CD4-positive, alpha-beta T cell (primary cell): ENCODE measurements at regions not wholly inside any gene's neighbourhood (a gene's known extent, or its start where the extent isn't known, plus 50 kb on each side); places are given as distances from the start of the nearest gene placed in this dataset.

Experiments used
- ATAC-seq: fragments of 200-7000 bp; cut with Tn5 transposase; one replicate; pipeline ENCODE4 v1.10.0; 2022; ENCODE audit warnings: mild to moderate bottlenecking; ENCODE audit not compliant: poor library complexity
- CTCF ChIA-PET: fragments of 350-600 bp; sonication (Branson Sonifier 250); formaldehyde crosslinking; loops from one replicate; lab custom pipeline; 2021; ENCODE audit warnings: antibody characterized with exemption, inconsistent platforms; lab: Charles Lee
- POLR2A ChIA-PET: fragments of 350-600 bp; sonication (Branson Sonifier 250); formaldehyde crosslinking; loops from one replicate; lab custom pipeline; 2021; ENCODE audit warnings: antibody characterized with exemption, inconsistent platforms; lab: Charles Lee
- DNase-seq, 14 experiments: peaks; one replicate each; pipeline ENCODE4 v3.0.0-alpha.2; 2013 to 2020; ENCODE audit warnings: mixed read lengths in 2 of 14
- H3K27ac ChIP-seq, 2 donors: one replicate each; pipeline versions ENCODE4 v1.5.1 to v1.7.0; 2013; ENCODE audit warnings: low read length in 2 of 2, low read depth in 1 of 2, mild to moderate bottlenecking in 1 of 2
- H3K27me3 ChIP-seq, 2 experiments: 1 replicate in 1 of 2; 2 replicates in 1 of 2; pipeline versions ENCODE4 v1.6.1 to v1.7.0; 2013; ENCODE audit warnings: low read length in 2 of 2, control low read depth in 1 of 2, mild to moderate bottlenecking in 1 of 2, moderate library complexity in 1 of 2; ENCODE audit not compliant: insufficient read depth in 2 of 2, control insufficient read depth in 1 of 2
- H3K36me3 ChIP-seq: one replicate; pipeline ENCODE4 v1.6.1; 2013; ENCODE audit warnings: low read length, control low read depth; ENCODE audit not compliant: insufficient read depth
- H3K4me1 ChIP-seq: one replicate; pipeline ENCODE4 v1.6.1; 2013; ENCODE audit warnings: low read length, control low read depth; ENCODE audit not compliant: insufficient read depth
- H3K4me3 ChIP-seq: one replicate; pipeline ENCODE4 v1.5.1; 2013; ENCODE audit warnings: mild to moderate bottlenecking, low read length, moderate library complexity
- H3K9me3 ChIP-seq, 2 experiments: 1 replicate in 1 of 2; 2 replicates in 1 of 2; pipeline versions ENCODE4 v1.6.1 to v1.7.0; 2013; ENCODE audit warnings: low read length in 2 of 2, mild to moderate bottlenecking in 2 of 2, control low read depth in 1 of 2, moderate library complexity in 1 of 2; ENCODE audit not compliant: control insufficient read depth in 1 of 2, insufficient read depth in 1 of 2
- H3K27ac Mint-ChIP-seq: one replicate; pipeline ENCODE4 v1.8.0; 2020; ENCODE audit warnings: mixed read lengths
- H3K27me3 Mint-ChIP-seq: one replicate; pipeline ENCODE4 v1.8.0; 2021; ENCODE audit warnings: mixed read lengths
- H3K36me3 Mint-ChIP-seq: one replicate; pipeline ENCODE4 v1.8.0; 2021; ENCODE audit warnings: low read depth, mixed read lengths
- H3K4me1 Mint-ChIP-seq: one replicate; pipeline ENCODE4 v1.8.0; 2021; ENCODE audit warnings: low read depth, mixed read lengths
- H3K4me3 Mint-ChIP-seq: one replicate; pipeline ENCODE4 v1.8.0; 2020; ENCODE audit warnings: mild to moderate bottlenecking, mixed read lengths
- H3K9me3 Mint-ChIP-seq: one replicate; pipeline ENCODE4 v1.8.0; 2020; ENCODE audit warnings: mixed read lengths
- intact Hi-C, 2 experiments: fragments of 100-400 bp; cut with DNase I in 1 of 2; cut with micrococcal nuclease in 1 of 2; formaldehyde crosslinking; loops; one replicate each; pipeline versions ENCODE4 v1.15.1 to v1.9.0; 2023 to 2025; cut with DNase I, micrococcal nuclease
- TF ChIP-seq, protein P1 (sequence below): fragments of 200-600 bp; IDR thresholded peaks from one replicate; pipeline ENCODE4 v1.8.0; 2022; ENCODE audit warnings: antibody characterized with exemption, mild to moderate bottlenecking

DNA sequence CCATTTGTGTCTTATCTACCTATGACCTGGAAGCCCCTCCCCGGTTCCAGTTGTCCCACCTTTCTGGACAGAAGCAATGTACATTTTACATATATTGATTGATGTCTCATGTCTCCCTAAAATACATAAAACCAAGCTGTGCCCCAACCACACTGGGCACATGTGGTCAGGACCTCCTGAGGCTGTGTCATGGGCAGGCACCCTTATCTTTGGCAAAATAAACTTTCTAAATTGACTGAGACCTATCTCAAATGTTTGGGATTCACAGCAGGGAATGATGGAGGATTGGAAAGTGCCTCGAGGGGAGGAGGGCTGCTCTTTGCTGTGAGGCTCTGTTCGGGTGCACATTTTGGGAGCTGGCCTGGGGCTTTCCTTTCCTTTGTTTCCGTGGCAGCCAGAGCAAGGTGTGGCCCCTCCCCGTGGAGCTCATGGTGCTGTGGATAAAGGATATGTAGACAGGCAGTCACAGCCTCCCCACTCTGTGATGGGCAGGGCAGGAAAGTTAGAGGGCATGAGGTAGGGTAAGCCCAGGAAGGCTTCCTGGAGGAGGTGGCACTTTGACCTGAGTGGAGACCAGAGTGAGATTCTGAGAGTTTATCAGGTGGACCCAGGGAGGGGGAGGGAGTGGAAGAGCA lies 615.6 kb downstream of the TBC1D22A start:
- no peak overlapping the region for H3K27ac Mint-ChIP-seq

DNA sequence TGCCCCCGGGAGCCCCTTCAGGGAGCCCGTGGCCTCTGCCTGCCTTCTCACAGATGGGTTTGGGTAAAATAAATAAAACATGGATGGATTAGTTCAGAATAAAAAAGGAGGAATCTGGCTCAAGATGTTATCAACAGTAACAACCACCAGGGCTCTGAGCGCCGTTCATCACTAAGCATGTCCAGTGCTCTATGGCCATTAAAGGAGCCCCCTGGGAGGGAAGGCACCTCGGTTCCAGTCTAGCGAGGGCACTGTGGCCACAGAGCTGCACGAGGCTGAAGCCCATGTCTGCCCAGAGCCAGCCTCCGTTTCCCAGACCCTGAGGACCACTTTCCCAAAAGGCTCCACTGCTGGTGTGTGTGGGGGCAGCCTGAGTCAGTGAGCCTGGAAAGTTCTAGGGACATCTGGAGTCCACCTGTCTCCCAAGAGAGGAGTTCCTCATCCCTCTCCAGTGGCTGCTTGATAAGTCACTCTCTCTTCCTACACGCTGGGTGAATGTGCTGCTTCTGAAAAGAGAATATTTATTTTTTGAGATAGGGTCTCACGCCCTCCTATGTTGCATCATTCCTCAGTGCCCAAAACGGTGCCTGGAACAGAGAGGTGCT lies 614.6 kb downstream of the TBC1D22A start:
- no peaks in the 10 kb centered on the region for H3K27me3 Mint-ChIP-seq
- peaks cover 3% of the 10 kb centered on the region for H3K9me3 Mint-ChIP-seq
- intact Hi-C loops, result no loop called here
- H3K27me3 ChIP-seq, result no peaks in the 10 kb centered on the region
- no peak overlapping the region for H3K4me3 ChIP-seq
- TF ChIP-seq, protein P1, sequence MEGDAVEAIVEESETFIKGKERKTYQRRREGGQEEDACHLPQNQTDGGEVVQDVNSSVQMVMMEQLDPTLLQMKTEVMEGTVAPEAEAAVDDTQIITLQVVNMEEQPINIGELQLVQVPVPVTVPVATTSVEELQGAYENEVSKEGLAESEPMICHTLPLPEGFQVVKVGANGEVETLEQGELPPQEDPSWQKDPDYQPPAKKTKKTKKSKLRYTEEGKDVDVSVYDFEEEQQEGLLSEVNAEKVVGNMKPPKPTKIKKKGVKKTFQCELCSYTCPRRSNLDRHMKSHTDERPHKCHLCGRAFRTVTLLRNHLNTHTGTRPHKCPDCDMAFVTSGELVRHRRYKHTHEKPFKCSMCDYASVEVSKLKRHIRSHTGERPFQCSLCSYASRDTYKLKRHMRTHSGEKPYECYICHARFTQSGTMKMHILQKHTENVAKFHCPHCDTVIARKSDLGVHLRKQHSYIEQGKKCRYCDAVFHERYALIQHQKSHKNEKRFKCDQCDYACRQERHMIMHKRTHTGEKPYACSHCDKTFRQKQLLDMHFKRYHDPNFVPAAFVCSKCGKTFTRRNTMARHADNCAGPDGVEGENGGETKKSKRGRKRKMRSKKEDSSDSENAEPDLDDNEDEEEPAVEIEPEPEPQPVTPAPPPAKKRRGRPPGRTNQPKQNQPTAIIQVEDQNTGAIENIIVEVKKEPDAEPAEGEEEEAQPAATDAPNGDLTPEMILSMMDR, result no peak
- no peaks in the 10 kb centered on the region for H3K36me3 ChIP-seq
- H3K9me3 ChIP-seq, result peaks cover 0 to 7% of the 10 kb centered on the region in 2 experiments
- no peak overlapping the region for H3K27ac Mint-ChIP-seq
- H3K4me1 ChIP-seq, result no peaks in the 10 kb centered on the region
- no peaks in the 10 kb centered on the region for H3K36me3 Mint-ChIP-seq
- ChIA-PET POLR2A (no interaction called here), CTCF (no interaction called here)
- no peak overlapping the region for H3K4me3 Mint-ChIP-seq
- no peak for DNase-seq
- H3K4me1 Mint-ChIP-seq, result no peaks in the 10 kb centered on the region
- ATAC-seq, result no peak
- H3K27ac ChIP-seq, result no peak overlapping the region

More for the DNA sequence above, 615.6 kb downstream of the TBC1D22A start:
- TF ChIP-seq, protein P1, result no peak
- H3K36me3 Mint-ChIP-seq, result no peaks in the 10 kb centered on the region
- ChIA-PET CTCF (no interaction called here), POLR2A (no interaction called here)
- H3K4me3 Mint-ChIP-seq, result no peak overlapping the region
- Histone ChIP-seq H3K4me1 (no peaks in the 10 kb centered on the region), H3K27me3 (no peaks in the 10 kb centered on the region), H3K36me3 (no peaks in the 10 kb centered on the region), H3K27ac (no peak overlapping the region), H3K4me3 (no peak overlapping the region), H3K9me3 (peaks cover 0 to 7% of the 10 kb centered on the region in 2 experiments)
- H3K9me3 Mint-ChIP-seq, result peaks cover 3% of the 10 kb centered on the region
- H3K4me1 Mint-ChIP-seq, result no peaks in the 10 kb centered on the region
- no peak for ATAC-seq
- DNase-seq, result no peak
- intact Hi-C loops, result no loop called here
- H3K27me3 Mint-ChIP-seq, result peaks cover 2% of the 10 kb centered on the region

DNA sequence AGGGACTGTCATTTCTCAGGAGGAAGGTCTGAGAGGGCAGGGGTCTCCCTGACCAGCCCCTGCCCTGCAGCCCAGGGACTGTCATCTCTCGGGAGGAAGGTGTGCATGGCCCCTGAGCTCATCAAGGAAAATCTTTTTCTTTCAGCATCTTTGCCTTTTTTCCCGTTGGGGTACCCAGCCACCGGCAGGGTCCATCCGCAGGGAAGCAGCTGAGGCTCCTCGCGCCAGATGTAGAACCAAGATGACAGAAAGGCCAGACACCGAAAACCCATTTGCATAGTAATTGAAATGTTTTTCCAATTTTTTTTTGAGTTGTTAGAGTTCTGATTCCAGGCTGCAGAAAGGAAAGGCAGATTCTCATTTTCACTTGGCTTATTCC lies 613.9 kb downstream of the TBC1D22A start:
- ChIA-PET CTCF (no interaction called here), POLR2A (no interaction called here)
- DNase-seq, result no peak
- H3K36me3 ChIP-seq, result no peaks in the 10 kb centered on the region
- H3K27ac ChIP-seq, result no peak overlapping the region
- Mint-ChIP-seq H3K27ac (no peak overlapping the region), H3K9me3 (peaks cover 3% of the 10 kb centered on the region), H3K36me3 (no peaks in the 10 kb centered on the region), H3K4me1 (no peaks in the 10 kb centered on the region), H3K27me3 (no peaks in the 10 kb centered on the region), H3K4me3 (no peak overlapping the region)
- H3K27me3 ChIP-seq, result no peaks in the 10 kb centered on the region
- peaks cover 0 to 7% of the 10 kb centered on the region in 2 experiments for H3K9me3 ChIP-seq
- TF ChIP-seq, protein P1, result no peak
- H3K4me1 ChIP-seq, result no peaks in the 10 kb centered on the region
- ATAC-seq, result no peak
- intact Hi-C loops, result no loop called here
- no peak overlapping the region for H3K4me3 ChIP-seq
